Natural killer cell treated with Interleukin-12 subunit alpha and Interleukin-12 subunit beta and Interleukin-15 and Interleukin-18, amount 100 ng/mL, for 72 hours (primary cell): ENCODE measurements at regions not wholly inside any gene's neighbourhood (a gene's known extent, or its start where the extent isn't known, plus 50 kb on each side); places are given as distances from the start of the nearest gene placed in this dataset.
"Not testable (repeated sequence)": the region's sequence is repeated elsewhere in the genome, so short reads cannot be mapped to it uniquely, and the experiment has no call there.

Experiments
- ATAC-seq, 2 donors: fragments of 150-1000 bp; cut with Tn5 transposase in 1 of 2; sonication (Bioruptor Pico), chemical (Tn5 transposase) in 1 of 2; 2 replicates each; pipeline ENCODE4 v1.10.0; 2021
- DNase-seq: peaks from one replicate; pipeline ENCODE4 v3.0.0; 2022; ENCODE audit warnings: low spot score
- H3K27ac Mint-ChIP-seq, 2 donors: 1 replicate in 1 of 2; 2 replicates in 1 of 2; pipeline ENCODE4 v1.8.0; 2022; ENCODE audit warnings: mixed read lengths in 2 of 2, mild to moderate bottlenecking in 1 of 2, moderate library complexity in 1 of 2
- H3K27me3 Mint-ChIP-seq, 2 donors: 1 replicate in 1 of 2; 2 replicates in 1 of 2; pipeline ENCODE4 v1.8.0; 2022; ENCODE audit warnings: mixed read lengths in 2 of 2
- H3K36me3 Mint-ChIP-seq: one replicate; pipeline ENCODE4 v1.8.0; 2022; ENCODE audit warnings: mixed read lengths
- H3K4me1 Mint-ChIP-seq, 2 donors: 1 replicate in 1 of 2; 2 replicates in 1 of 2; pipeline ENCODE4 v1.8.0; 2022; ENCODE audit warnings: low read depth in 2 of 2, mixed read lengths in 2 of 2, mild to moderate bottlenecking in 1 of 2
- H3K4me3 Mint-ChIP-seq: one replicate; pipeline ENCODE4 v1.8.0; 2022; ENCODE audit warnings: mixed read lengths
- H3K9me3 Mint-ChIP-seq: 2 replicates; pipeline ENCODE4 v1.8.0; 2022; ENCODE audit warnings: mixed read lengths

DNA sequence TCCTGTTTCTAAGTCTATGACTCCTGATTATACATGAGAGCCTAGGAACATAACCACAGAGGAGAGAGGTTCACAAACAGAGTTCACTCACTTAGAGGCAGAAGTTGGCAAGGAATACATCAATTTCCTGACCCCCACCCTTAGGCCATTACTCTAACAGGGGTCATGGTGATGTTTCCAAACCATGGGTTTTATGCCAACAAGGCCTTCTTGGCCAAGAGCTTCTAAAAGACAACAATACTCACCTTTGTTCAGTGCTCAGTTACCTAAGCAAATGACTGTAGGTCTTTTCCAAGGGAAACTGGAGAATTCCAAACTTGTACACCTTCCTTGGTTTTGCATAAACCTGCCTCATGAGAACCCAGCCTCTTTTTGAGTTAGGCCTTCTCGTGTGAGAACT, 52.6 kb downstream of the ERICH4 start:
- Mint-ChIP-seq H3K36me3 (no peaks in the 10 kb centered on the region), H3K27me3 (peaks cover 20 to 25% of the 10 kb centered on the region in 2 donors), H3K4me3 (no peak overlapping the region), H3K4me1 (no peaks in the 10 kb centered on the region), H3K9me3 (no peaks in the 10 kb centered on the region), H3K27ac (no peak overlapping the region)
- DNase-seq: no peak
- ATAC-seq: no peak

GRCh38 chr19:41499899-41500298, 56.9 kb downstream of the ERICH4 start:
- ATAC-seq (no peak), DNase-seq (no peak)
- Mint-ChIP-seq H3K9me3 (no peaks in the 10 kb centered on the region), H3K27me3 (peaks cover 32 to 38% of the 10 kb centered on the region in 2 donors), H3K4me3 (no peak overlapping the region), H3K36me3 (no peaks in the 10 kb centered on the region), H3K27ac (no peak overlapping the region), H3K4me1 (peaks cover 0 to 5% of the 10 kb centered on the region in 2 donors)

DNA sequence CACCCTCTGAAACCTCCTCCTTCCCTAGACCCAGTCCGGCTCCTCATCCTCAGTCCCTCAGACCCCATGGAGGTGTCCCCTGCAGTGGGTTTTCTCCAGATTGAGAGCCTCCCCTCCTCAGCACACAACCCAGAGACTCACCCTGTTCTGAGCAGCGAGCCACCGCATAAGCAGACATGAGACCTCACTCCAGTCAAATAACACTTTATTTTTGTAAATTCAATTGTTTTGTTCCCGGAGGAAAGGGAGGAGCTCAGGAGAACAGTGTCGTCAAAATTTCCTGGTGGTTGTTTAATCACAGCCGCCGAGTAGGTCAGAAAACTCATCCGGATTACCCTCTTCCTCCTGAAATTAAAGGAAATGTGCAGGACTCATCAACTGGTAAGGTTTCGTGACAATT, 57.5 kb downstream of the ERICH4 start:
- Mint-ChIP-seq H3K27me3 (peaks cover 33 to 38% of the 10 kb centered on the region in 2 donors), H3K9me3 (no peaks in the 10 kb centered on the region), H3K27ac (no peak overlapping the region), H3K4me1 (peaks cover 0 to 5% of the 10 kb centered on the region in 2 donors), H3K4me3 (no peak overlapping the region), H3K36me3 (no peaks in the 10 kb centered on the region)
- DNase-seq (no peak), ATAC-seq (no peak)

DNA sequence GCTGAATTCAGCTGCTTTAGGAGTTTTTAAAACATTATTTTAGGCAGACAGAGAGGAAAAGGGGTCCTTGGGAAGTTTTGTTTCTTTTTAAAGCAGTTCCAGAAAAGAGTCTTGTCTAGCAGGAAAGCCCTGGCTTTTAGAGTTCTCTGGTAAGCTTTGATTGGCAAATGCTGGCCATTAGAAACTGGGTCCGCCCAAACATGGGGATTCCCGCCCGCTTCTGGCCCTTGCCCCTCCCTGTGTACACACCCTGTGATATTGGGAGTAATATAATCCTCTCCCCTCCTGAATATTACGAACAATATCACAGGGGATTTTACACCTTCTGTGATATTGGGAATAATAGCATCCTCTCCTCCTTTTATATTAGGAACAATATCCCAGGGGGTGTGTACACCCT, 58.9 kb downstream of the ERICH4 start:
- no peak overlapping the region for H3K4me3 Mint-ChIP-seq
- H3K27ac Mint-ChIP-seq: no peak overlapping the region
- H3K9me3 Mint-ChIP-seq: no peaks in the 10 kb centered on the region
- DNase-seq: no peak
- H3K4me1 Mint-ChIP-seq: peaks cover 0 to 5% of the 10 kb centered on the region in 2 donors
- H3K27me3 Mint-ChIP-seq: peaks cover 44 to 52% of the 10 kb centered on the region in 2 donors
- H3K36me3 Mint-ChIP-seq: no peaks in the 10 kb centered on the region
- no peak for ATAC-seq

DNA sequence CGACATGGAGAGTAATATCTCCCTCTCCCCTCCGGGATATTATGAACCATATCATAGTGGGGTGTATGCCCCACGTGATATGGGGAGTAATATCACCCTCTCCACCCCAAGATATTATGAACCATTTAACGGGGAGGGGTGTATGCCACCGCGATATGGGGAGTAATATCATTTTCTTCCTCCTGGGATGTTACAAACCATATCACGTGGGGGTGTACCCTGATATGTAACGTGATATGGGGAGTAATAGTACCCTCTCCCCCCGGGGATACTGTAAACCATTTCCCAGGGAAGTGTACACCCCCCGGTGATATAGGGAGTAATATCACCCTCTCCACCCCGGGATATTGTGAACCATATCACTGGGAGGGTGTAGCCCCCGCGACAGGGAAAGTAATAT, 62.1 kb downstream of the ERICH4 start:
- Mint-ChIP-seq H3K36me3 (no peaks in the 10 kb centered on the region), H3K9me3 (no peaks in the 10 kb centered on the region), H3K27ac (peak overlapping the region in 1 of 2 donors; percentile 27), H3K4me1 (peaks cover 0 to 5% of the 10 kb centered on the region in 2 donors), H3K27me3 (peaks cover 35 to 36% of the 10 kb centered on the region in 2 donors), H3K4me3 (no peak overlapping the region)
- no peak for DNase-seq
- ATAC-seq: no peak

DNA sequence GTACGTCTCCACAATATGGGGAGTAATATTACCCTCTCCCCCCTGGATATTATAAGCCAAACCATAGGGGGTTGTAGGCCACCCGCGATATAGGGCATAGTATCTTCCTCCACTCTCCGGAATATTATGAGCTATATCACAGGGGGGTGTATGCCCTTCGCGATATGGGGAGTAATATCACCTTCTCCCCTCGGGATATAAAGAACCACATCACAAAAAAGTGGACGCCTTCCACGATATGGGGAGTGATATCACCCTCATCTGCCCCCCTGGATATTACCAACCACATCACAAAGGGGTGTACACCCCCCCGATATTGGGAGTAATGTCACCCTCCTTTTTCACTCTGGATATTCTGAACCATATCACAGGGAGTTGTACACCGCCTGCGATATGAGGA, 65.5 kb upstream of the CEACAM21 start:
- H3K27me3 Mint-ChIP-seq: peaks cover 39 to 42% of the 10 kb centered on the region in 2 donors
- no peak overlapping the region for H3K4me3 Mint-ChIP-seq
- no peaks in the 10 kb centered on the region for H3K9me3 Mint-ChIP-seq
- ATAC-seq: no peak
- no peak overlapping the region for H3K27ac Mint-ChIP-seq
- no peak for DNase-seq
- H3K4me1 Mint-ChIP-seq: no peaks in the 10 kb centered on the region
- no peaks in the 10 kb centered on the region for H3K36me3 Mint-ChIP-seq

- Mint-ChIP-seq H3K27ac (no peak overlapping the region), H3K36me3 (no peaks in the 10 kb centered on the region), H3K4me3 (no peak overlapping the region), H3K27me3 (peaks cover 37 to 38% of the 10 kb centered on the region in 2 donors), H3K9me3 (no peaks in the 10 kb centered on the region), H3K4me1 (peaks cover 0 to 8% of the 10 kb centered on the region in 2 donors)
- DNase-seq (no peak), ATAC-seq (no peak)
Measured at GRCh38 chr19:41511628-41512027, 64.3 kb upstream of the CEACAM21 start.

GRCh38 chr19:41515015-41515652, 60.8 kb upstream of the CEACAM21 start:
- Mint-ChIP-seq H3K27me3 (peaks cover 26 to 42% of the 10 kb centered on the region in 2 donors), H3K36me3 (no peaks in the 10 kb centered on the region)

DNA sequence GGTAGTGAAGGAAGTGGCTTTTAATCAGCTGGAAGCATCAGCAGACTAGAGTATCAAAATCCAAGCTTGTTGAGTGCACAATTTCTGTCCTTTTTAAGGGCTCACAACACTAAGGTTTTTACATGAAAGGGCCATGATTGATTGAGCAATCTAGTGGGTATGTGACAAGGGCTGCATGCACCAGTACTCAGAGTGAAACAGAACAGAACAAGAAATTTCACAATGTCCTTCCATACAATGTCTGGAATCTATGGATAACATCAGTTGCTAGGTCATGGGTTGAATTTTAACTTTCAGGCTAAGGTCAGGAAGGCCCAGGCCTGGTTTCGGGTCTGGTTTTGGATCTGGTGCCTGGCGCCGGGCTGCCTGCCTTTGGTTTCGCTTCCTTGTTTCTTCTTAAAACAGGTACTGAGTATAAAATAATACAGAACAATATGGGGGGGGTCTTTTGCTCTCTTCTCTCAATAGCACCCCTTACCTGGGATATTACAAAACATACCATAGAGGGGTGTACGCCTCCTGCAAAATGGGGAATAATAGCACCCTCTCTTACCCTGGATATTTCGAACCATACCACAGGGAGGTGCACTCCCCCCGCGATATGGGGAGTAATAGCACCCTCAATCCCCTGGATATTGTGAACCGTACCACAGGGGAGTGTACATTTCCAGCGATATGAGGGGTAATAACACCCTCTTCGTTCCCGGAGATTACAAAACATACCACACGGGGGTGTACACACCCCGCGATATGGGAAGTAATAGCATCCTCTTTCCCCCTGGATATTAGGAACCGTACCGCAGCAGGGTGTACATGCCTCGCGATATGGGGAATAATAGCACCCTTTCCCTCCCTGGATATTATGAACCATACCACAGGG, 59.4 kb upstream of the CEACAM21 start:
- not testable (repeated sequence) for H3K4me3 Mint-ChIP-seq, DNase-seq, H3K36me3 Mint-ChIP-seq, H3K9me3 Mint-ChIP-seq, ATAC-seq
- H3K4me1 Mint-ChIP-seq: peaks cover 10 to 23% of the 10 kb centered on the region in 2 donors
- H3K27me3 Mint-ChIP-seq: peaks cover 22 to 40% of the 10 kb centered on the region in 2 donors
- H3K27ac Mint-ChIP-seq: peak overlapping the region in 1 of 2 donors; percentile 81

More at GRCh38 chr19:41515015-41515652, 60.8 kb upstream of the CEACAM21 start:
- DNase-seq: no peak
- Mint-ChIP-seq H3K4me1 (peaks cover 0 to 15% of the 10 kb centered on the region in 2 donors), H3K9me3 (no peaks in the 10 kb centered on the region), H3K27ac (no peak overlapping the region), H3K4me3 (no peak overlapping the region)
- ATAC-seq: no peak

DNA sequence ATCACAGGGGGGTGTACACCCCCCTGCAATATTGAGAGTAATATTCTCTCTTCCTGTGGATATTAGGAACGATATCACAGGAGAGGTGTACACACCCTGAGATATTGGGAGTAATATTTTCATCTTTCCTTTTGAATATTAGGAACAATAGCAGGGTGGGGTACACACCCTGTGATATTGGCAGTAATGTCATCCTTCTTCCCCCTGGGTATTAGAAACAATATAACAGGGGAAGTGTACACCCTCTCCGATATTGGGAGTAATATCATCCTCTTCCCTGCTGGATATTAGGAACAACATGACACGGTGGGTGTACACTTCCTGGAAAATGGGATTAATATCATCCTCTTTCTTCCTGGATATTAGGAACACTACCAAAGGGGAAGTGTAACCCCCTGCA, 57.8 kb upstream of the CEACAM21 start:
- Mint-ChIP-seq H3K4me3 (no peak overlapping the region), H3K27me3 (peaks cover 19 to 34% of the 10 kb centered on the region in 2 donors), H3K27ac (no peak overlapping the region), H3K36me3 (no peaks in the 10 kb centered on the region), H3K4me1 (peaks cover 25 to 35% of the 10 kb centered on the region in 2 donors), H3K9me3 (no peaks in the 10 kb centered on the region)
- ATAC-seq (no peak), DNase-seq (no peak)

- H3K9me3 Mint-ChIP-seq, H3K36me3 Mint-ChIP-seq, DNase-seq: not testable (repeated sequence)
- Mint-ChIP-seq H3K27me3 (peaks cover 21 to 28% of the 10 kb centered on the region in 2 donors), H3K4me1 (peaks cover 25 to 30% of the 10 kb centered on the region in 2 donors), H3K27ac (peak overlapping the region; percentile 49 to 68), H3K4me3 (peak overlapping the region; percentile 77)
- peak; percentile 78 to 80 for ATAC-seq
Measured at GRCh38 chr19:41521138-41521930, 54.6 kb upstream of the CEACAM21 start.

DNA sequence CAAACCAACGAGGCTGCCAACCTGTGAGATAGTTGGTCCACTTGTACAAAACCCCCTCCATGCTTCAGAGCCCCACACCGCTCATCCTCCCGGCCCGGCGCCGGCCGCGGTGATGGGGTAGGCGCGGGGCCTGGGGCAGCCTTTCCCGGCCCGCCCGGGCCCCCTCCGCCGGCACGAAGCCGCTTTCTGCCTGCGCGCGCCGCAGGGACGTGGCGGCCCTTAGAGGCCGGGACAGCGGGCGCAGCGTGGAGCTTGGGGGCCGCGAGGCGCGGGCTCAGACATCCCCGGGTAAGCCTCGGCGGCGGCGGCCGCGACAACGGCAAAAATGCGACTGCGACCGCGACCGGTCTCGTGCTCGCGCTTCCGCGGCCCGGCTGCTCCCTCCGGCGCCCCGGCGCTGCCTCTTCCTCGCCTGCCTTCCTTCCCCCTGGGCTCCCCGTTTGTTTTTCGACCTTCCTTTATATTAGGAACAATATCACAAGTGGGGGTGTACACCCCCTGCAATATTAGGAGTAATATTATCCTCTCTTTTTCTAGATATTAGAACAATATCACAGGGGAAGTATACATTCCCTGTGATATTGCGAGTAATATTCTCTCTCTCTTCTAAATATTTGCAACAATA, 53.9 kb upstream of the CEACAM21 start:
- Mint-ChIP-seq H3K27ac (peak overlapping the region; percentile 68 to 86), H3K4me1 (peaks cover 23 to 25% of the 10 kb centered on the region in 2 donors), H3K4me3 (peak overlapping the region; percentile 77), H3K27me3 (peaks cover 28 to 32% of the 10 kb centered on the region in 2 donors), H3K9me3 (no peaks in the 10 kb centered on the region), H3K36me3 (no peaks in the 10 kb centered on the region)
- DNase-seq: no peak
- peak; percentile 81 for ATAC-seq

GRCh38 chr19:41525989-41526388, 50.0 kb upstream of the CEACAM21 start:
- Mint-ChIP-seq H3K4me1 (peaks cover 39 to 42% of the 10 kb centered on the region in 2 donors), H3K9me3 (peaks cover 9% of the 10 kb centered on the region), H3K36me3 (no peaks in the 10 kb centered on the region), H3K27ac (no peak overlapping the region), H3K4me3 (no peak overlapping the region), H3K27me3 (peaks cover 29 to 35% of the 10 kb centered on the region in 2 donors)
- ATAC-seq: no peak
- DNase-seq: no peak
